Upper lobe of left lung (tissue), 4 donors: ENCODE measurements at regions not wholly inside any gene's neighbourhood (a gene's known extent, or its start where the extent isn't known, plus 50 kb on each side); places are given as distances from the start of the nearest gene placed in this dataset.

Experiments used
- EP300 ChIP-seq, 4 donors: sonication (generic); formaldehyde crosslinking; IDR thresholded peaks; one replicate each; pipeline ENCODE4 v1.5.1; 2017; ENCODE audit warnings: antibody characterized with exemption in 4 of 4, control low read depth in 2 of 4
- POLR2A ChIP-seq, 4 donors: fragments of 450-650 bp; IDR thresholded peaks; one replicate each; pipeline ENCODE4 v1.5.1; 2016 to 2017; ENCODE audit warnings: antibody characterized with exemption in 4 of 4, mild to moderate bottlenecking in 2 of 4
- POLR2AphosphoS5 ChIP-seq, 2 donors: sonication (generic); formaldehyde crosslinking; IDR thresholded peaks; one replicate each; pipeline ENCODE4 v1.5.1; 2017; ENCODE audit warnings: antibody characterized with exemption in 2 of 2
- TF ChIP-seq, protein P1 (sequence below), 6 experiments: fragments of 450-650 bp in 4 of 6; fragments of 200-600 bp in 2 of 6; sonication (generic) in 2 of 6; IDR thresholded peaks; one replicate each; pipeline ENCODE4 v1.5.1; 2016 to 2019; ENCODE audit warnings: antibody characterized with exemption in 6 of 6

DNA sequence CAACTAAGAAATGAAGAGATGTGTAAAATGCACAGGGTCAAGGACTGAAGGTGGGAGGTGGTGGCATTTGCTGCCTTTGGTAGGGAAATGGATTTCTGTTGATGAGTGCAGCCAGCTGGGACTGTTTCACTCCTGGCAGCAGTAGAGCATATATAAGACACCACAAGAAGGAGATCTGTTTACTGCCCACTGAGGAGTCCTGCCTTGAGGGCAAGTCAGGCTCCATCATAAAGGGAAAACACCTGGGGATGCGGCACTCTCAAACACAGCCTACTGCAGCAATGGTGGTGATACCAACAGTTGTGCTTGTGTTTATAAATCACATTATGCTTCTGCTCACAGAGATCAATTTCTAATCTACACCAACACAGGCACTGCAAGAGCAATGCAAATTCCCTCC is 222.1 kb downstream of the TACR3 start:
- TF ChIP-seq, protein P1, sequence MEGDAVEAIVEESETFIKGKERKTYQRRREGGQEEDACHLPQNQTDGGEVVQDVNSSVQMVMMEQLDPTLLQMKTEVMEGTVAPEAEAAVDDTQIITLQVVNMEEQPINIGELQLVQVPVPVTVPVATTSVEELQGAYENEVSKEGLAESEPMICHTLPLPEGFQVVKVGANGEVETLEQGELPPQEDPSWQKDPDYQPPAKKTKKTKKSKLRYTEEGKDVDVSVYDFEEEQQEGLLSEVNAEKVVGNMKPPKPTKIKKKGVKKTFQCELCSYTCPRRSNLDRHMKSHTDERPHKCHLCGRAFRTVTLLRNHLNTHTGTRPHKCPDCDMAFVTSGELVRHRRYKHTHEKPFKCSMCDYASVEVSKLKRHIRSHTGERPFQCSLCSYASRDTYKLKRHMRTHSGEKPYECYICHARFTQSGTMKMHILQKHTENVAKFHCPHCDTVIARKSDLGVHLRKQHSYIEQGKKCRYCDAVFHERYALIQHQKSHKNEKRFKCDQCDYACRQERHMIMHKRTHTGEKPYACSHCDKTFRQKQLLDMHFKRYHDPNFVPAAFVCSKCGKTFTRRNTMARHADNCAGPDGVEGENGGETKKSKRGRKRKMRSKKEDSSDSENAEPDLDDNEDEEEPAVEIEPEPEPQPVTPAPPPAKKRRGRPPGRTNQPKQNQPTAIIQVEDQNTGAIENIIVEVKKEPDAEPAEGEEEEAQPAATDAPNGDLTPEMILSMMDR (IDR thresholded peaks at IDR 0.05), result no peak
- TF ChIP-seq POLR2AphosphoS5 (IDR thresholded peaks at IDR 0.05), result no peak
- TF ChIP-seq POLR2A (IDR thresholded peaks at IDR 0.05), result no peak
- TF ChIP-seq EP300 (IDR thresholded peaks at IDR 0.05), result no peak
